NB4 (cell line): ENCODE measurements at regions not wholly inside any gene's neighbourhood (a gene's known extent, or its start where the extent isn't known, plus 50 kb on each side); places are given as distances from the start of the nearest gene placed in this dataset.

ENCODE experiments used
- DNase-seq: peaks from one replicate; pipeline ENCODE4 v3.0.0; 2010; ENCODE audit warnings: low read depth
- H3K4me3 ChIP-seq: one replicate; pipeline ENCODE4 v1.5.1; 2011; ENCODE audit warnings: mild to moderate bottlenecking, low read depth, low read length, moderate library complexity
- MYC ChIP-seq: IDR thresholded peaks from 2 replicates; pipeline ENCODE4 v1.6.1; 2011; ENCODE audit warnings: low read depth, low read length
- POLR2A ChIP-seq: IDR thresholded peaks from 2 replicates; pipeline ENCODE4 v1.6.1; 2011; ENCODE audit warnings: mild to moderate bottlenecking; ENCODE audit not compliant: insufficient read length; ENCODE audit errors: extremely low read depth
- TF ChIP-seq, protein P1 (sequence below): IDR thresholded peaks from one replicate; pipeline ENCODE4 v1.5.1; 2012; ENCODE audit warnings: low read depth, low read length
- TF ChIP-seq, protein P2 (sequence below): IDR thresholded peaks from 2 replicates; pipeline ENCODE4 v1.6.1; 2011; ENCODE audit warnings: low read depth, low read length

DNA sequence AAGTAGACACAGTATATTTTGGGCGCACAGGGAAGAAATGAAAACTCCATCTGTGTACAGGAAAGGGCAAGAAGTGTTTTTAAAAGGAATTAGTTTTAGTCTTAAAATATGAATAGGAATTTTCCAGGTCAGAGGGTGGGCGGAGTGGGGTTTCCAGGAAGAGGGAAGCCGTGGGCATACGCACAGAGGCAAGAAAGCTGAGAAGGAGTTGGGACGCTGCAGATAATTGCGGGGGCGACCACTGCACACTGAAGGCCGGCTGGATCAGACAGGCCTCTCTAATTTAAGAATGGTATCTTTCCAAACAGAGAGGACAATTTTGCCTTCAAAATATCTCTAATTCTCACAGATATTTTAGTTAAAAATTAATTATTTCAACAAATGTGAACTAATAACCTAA, 189.1 kb upstream of the INHBA start:
- no peak for DNase-seq
- TF ChIP-seq, protein P1, sequence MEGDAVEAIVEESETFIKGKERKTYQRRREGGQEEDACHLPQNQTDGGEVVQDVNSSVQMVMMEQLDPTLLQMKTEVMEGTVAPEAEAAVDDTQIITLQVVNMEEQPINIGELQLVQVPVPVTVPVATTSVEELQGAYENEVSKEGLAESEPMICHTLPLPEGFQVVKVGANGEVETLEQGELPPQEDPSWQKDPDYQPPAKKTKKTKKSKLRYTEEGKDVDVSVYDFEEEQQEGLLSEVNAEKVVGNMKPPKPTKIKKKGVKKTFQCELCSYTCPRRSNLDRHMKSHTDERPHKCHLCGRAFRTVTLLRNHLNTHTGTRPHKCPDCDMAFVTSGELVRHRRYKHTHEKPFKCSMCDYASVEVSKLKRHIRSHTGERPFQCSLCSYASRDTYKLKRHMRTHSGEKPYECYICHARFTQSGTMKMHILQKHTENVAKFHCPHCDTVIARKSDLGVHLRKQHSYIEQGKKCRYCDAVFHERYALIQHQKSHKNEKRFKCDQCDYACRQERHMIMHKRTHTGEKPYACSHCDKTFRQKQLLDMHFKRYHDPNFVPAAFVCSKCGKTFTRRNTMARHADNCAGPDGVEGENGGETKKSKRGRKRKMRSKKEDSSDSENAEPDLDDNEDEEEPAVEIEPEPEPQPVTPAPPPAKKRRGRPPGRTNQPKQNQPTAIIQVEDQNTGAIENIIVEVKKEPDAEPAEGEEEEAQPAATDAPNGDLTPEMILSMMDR = no peak
- no peak for TF ChIP-seq MYC
- TF ChIP-seq, protein P2, sequence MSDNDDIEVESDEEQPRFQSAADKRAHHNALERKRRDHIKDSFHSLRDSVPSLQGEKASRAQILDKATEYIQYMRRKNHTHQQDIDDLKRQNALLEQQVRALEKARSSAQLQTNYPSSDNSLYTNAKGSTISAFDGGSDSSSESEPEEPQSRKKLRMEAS = no peak
- TF ChIP-seq POLR2A = no peak
- no peak overlapping the region for H3K4me3 ChIP-seq

DNA sequence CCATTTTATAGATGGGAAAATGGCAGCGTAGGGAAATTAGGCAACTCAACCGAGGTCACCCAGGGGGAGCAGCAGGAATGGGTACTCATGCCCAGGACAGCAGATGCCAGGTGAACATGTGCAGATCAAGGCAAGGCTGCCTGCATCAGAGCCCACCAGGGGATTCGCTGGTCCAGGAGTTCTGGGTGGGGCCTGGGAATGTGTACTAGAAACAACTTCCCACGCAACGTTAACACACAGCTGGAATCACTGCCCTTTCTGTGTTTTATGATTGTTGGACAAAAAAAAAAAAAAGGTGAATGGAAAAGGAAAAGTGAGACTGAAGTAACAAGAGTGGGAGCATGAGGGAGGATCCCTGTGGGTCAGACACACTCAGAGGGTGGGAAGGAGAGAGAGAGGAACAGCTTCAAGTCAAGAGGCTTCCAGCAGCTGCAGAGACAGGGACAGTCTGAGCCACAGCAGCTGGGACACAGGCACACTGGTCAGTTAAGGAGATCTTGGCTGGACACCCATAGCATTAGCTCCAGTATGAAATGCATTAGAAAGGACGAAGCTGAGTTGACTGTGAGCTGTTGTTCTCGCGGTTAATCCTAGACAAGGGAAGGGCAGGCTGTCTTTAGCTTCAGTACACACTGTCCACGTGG, 187.9 kb upstream of the INHBA start:
- TF ChIP-seq MYC (no peak), POLR2A (no peak)
- TF ChIP-seq, protein P1 = no peak
- TF ChIP-seq, protein P2 = no peak
- DNase-seq = no peak
- H3K4me3 ChIP-seq = no peak overlapping the region

DNA sequence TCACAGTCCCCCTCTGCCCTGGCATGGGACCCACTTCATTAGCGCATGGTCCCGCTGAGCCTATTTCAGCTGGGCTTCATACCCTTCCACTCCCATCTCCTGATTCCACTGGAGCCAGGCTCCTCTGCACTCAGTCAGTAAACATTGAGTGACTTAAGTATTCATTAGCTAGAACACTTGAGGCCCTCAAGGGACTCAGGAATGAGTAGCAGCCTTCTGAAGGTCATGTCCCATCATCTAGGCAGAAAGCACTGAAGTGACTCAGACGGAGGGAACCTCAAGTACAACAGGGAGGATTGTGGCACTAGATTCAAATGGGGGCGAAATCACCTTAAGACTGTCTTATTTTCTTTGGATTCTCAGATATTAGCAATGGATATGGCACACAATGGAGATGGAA, 186.6 kb upstream of the INHBA start:
- H3K4me3 ChIP-seq = no peak overlapping the region
- peak; percentile 46 for DNase-seq
- TF ChIP-seq POLR2A (no peak), MYC (no peak)
- TF ChIP-seq, protein P2 = no peak
- TF ChIP-seq, protein P1 = no peak

DNA sequence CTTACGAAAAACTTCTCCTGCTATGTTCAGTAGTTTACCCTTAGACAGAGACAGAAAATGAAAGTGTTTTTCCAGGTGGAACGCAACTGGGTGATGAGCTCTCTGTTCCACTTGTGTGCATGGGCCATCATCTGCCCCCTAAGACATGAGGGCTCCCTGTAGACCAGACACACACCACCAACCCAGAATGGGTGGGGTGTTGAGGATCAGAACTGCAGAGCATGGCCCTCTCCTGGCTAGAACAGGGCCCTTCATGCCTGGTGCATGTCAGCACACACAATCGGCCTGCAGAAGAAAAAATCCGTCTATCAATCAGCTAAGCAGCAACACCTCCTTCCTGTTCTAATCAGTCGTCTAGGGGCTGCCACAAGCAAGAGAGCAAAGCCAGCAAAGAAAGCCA, 186.2 kb upstream of the INHBA start:
- TF ChIP-seq POLR2A (no peak), MYC (no peak)
- TF ChIP-seq, protein P1 = no peak
- TF ChIP-seq, protein P2 = 0 out of 2 replicates have a peak, but pooled peaks have one; percentile 11
- no peak for DNase-seq
- no peak overlapping the region for H3K4me3 ChIP-seq

DNA sequence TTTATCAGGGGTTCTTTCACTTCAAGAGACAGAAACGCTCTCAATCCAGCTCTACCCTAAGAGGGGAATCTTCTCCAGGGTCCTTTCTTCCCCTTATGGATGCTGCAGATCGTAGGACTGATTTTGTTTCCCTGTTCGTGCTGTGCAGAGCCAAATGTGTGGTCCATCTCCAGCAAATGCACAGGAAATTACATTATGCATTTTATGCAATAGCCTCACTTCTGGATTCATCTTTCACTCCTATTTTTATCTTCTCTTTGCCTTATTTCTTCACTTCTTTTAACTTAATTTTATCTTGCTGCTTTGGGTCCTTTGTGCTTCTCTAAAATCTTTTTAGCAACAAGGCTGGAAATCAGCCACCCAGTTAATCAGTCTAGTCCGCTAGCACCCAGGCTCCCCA, 184.5 kb upstream of the INHBA start:
- no peak overlapping the region for H3K4me3 ChIP-seq
- peak; percentile 47 for DNase-seq
- TF ChIP-seq, protein P2 = no peak
- TF ChIP-seq, protein P1 = no peak
- TF ChIP-seq MYC = no peak
- no peak for TF ChIP-seq POLR2A

DNA sequence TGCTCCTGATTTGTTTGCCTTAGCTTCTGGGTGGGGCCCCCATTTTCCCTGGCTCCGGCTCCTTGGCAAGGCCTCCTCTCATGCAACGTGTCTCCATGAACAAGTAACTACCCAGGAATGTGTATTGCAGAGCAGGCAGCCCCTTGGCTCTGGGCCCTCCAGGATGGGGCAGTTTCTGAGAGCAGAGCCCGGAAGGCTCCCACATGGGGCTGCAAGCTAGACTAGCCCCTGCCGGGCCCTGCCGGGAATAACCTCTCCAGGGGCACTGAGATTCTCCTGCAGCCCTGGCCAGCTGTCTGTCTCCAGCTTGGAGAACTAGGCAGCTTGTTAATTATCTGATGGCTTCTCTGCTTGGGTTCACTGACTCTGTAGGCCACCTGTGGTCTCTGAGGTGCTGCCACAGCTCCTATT, 184.0 kb upstream of the INHBA start:
- no peak for DNase-seq
- H3K4me3 ChIP-seq = no peak overlapping the region
- TF ChIP-seq MYC = no peak
- TF ChIP-seq, protein P1 = no peak
- TF ChIP-seq POLR2A = no peak
- TF ChIP-seq, protein P2 = no peak
